ENCODE measurements at regions not wholly inside any gene's neighbourhood (a gene's known extent, or its start where the extent isn't known, plus 50 kb on each side); places are given as distances from the start of the nearest gene placed in this dataset.

DNA sequence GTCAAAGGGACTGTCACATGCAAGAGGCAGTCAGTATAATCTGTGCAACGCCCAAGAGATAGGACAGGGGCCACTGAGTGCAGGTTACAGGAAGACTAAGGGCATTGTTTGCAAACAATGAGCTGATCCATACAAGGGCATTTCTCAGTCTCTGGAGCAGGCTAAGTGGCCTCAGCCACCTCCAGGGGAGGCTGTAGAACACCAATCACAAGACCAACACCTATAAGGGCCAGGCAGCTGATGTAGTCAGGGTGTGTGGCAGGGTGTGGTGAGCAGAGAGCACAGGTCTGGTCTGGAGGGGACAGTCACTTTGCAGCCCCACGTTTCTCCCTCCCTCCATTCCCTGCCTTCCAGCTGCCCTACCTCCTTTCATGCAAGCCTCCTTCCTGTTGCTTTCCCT is 83.2 kb upstream of the ADRA1B start:
- DNase-seq = no peak

DNA sequence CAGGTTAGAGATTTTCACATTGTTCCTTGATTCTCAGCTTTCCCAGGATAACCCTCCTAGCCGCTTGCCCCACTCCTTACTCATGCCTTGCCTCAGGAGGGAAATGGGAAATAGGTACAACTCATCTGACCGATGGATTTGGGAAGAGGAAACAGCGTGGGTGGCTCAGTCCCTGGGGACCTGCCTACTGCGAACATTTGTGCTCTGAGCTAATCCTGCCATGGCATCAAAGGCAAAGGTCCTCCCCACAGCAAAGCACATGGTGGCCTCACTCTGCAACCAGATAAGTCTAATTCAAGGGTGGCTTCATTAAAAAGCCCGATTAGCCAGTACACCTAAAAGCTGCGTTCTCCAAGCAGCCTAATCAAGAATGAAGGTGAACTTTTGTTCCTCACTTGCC is 82.4 kb upstream of the ADRA1B start:
- no peak for DNase-seq

DNA sequence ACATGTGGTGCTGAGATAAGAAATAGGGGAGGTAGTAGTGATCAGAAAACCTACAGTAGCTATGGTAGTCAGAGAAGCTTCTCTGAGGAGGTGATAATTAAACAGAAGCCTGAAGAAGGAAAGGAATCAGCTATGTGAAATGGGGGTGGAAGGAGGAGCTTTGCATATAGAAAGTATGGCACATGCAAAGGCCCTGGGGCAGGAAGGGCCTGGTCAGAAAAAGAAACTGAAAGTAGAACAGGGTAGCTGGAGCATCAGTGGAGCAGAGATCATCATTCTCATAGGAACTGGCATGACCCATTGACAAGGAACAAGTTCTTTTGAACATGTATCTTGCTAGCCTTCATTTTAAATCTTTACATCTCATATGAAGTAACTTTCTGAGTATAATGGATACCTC is 80.7 kb upstream of the ADRA1B start:
- no peak for DNase-seq

DNA sequence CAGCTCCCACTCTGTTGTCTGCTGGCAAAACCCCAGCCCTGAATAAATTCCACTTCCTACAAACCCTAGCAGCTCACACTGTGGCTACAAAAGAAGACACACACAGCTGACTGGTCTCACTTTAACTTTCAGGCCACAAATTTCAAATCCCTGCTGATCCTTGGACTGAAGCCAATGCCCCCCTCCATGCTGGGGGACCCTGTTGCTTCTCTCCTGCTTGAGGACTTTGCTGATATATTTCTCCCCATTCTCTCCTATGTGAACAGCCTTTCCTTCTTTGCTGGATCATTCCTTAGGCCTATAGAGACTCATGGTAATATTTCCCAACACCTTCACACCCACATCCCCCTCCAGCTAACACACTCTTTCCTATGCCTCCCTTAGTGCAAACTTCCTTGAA is 79.6 kb upstream of the ADRA1B start:
- no peak for DNase-seq

DNA sequence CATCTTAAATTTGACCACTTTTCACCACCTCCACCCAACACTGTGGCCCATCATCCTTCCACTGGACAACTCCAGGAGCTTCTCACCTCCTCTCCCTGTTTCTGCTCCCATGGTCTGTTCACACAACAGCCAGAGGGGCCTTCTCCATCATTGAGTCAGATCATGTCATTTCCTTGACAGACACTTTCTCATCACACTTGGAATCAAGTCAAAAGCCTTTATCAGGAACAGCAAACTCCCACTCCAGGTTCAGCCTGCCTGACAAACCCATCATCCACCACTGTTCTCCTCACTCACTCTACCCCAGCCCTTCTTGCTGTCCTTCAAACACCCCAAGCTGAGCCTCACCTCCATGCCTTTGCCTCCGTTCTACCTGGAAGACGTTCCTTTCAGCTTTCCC is 78.4 kb upstream of the ADRA1B start:
- no peak for DNase-seq

DNA sequence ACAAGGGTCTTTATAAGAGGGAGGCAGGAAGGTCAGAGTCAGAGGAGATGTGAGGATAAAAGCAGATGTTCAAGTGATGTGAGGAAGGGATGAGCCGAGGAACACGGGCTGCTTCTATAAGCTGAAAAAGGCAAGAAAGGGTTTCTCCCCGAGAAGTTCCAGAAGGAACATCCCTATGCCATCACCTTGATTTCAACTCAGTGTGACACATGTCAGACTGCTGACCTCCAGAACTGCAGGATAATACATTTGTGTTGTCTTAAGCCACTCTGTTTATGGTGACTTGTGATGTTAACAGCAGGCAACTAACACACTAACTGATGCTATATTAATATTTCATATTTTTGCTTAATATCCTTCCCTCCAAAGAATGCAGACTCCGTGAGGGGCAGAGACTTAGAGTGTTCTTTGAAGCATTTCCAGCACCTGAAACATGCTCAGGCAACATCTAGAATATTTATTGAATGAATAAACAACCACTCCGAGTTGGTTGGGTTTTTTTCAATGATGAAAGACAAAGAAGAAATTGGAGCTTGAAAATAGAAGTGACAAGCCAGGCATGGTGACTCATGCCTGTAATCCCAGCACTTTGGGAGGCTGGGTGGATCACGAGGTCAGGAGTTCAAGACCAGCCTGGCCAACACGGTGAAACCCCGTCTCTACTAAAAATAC is 77.6 kb upstream of the ADRA1B start:
- no peak for DNase-seq

DNA sequence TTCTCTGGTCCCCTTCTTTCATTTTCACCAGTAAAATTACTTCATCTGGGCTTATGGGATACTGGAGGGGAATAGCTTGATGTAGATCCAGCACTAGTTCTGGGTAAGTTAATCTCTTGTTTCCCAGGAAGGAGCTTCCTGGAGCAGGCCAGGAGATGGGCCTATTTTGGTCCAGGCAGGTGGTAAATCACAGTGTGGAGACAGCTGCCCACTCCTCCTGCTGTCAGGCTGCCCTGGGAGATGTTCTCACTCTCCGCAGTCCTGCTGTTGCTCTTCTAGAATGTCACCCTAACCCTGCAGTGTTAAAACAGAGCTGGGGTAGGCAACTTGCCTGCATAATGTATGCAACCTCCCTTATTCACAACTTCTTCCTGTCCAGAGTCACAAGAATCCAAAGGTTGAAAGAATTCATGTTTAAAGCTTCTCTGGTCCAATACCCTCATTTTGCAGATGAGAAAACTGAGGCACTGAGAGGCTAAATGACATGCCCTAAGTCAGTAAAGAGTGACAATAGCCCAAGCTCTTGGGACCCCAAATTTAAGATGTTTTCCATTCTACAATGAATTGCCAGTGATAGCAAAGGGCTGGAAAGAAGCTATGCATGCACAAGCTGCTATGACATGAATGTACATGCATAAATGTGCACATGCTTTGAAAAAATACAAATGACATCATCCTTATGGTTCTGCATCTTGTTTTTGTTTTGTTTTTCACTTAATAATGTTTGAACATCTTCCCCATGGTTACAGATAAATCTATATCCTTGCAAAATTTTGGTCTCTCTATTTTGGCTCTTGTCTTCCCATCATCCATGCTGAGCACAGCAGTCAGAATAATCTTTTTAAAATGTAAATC is 71.8 kb upstream of the ADRA1B start:
- no peak for DNase-seq

DNA sequence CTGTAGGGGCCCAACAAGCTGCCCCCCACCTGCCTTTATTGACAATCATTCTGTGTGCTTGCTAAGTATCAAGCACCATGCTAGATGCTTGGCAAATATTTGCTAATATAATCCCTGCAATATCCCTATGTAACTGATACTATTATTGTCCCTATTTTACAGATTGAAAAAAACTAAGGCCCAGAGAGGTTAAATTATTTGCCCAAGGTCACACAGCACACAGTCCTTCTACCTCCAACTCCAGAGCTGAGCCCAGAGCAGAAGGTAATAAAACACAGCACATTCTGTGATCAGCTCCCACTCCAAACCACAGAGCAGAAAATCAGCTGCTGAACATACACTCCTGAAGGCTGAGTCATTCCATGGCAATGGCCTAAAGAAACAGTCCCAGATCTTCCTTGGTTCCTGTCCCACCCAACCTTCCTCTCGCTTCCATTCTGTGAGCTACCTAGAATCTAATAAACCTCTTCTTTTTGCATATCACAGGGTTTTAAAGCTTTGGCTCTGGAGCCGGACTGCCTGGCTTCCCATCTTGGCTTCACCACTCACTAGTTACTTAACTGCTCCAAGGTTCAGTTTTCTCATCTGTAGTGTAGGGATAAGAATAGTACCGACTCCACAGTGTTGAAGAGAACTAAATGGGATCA is 66.7 kb upstream of the ADRA1B start:
- DNase-seq = no peak

DNA sequence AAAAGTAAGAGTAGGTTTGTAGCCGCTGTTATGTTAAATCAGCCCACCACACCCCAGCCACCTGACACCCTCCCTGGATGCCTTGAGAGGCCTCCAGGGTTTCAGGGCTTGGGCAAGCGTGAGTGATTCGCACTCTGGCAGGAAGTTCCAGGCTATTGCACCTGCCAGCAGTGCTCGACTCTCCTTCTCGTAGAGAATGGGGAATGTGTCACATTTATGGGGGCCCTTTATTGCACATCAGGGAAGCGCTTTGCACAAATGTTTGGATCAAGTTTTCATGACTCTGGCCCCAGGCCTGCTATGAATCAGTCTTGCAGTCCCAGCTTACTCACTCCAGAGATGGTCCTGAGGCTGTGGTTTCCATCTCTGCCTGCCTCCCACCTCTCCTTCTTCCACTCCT is 66.1 kb upstream of the ADRA1B start:
- no peak for DNase-seq

DNA sequence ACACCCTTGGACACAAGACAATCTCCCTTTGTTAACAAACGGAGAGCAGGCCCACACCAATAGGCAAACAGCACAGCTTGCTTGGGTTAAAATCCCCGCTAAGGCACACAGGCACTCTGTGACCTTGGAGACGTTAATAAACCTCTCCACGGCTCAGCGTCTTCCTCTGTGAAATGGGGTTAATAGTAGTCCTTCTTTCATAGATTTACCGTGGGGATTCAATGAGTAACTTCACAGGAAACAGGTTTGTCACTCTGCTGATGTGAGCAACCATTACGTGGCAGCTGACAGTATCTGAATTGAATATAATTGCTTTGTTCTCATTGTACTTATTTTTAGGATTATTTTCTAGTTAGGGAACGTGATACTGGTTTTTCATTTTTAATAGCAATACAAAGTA is 65.2 kb upstream of the ADRA1B start:
- no peak for DNase-seq

DNA sequence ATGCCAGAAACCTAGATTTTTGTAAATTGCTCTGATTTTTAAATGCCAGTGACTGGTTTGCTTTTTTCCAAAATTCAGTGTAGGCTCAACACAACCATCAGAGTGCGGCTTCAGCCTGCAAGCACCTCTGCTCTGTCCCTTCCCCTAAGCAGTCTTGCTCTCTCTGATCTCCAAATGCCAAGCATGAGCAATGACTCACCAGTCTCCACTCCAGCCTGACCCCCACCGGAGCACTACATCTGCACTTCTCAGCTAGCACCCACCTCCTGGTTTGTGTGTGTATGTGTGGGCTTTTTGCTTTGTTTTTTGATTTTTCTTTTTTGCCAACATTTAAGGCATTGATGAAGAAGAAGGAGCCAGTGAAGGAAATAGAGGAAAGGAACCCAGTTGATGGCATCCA is 61.4 kb upstream of the ADRA1B start:
- no peak for DNase-seq

DNA sequence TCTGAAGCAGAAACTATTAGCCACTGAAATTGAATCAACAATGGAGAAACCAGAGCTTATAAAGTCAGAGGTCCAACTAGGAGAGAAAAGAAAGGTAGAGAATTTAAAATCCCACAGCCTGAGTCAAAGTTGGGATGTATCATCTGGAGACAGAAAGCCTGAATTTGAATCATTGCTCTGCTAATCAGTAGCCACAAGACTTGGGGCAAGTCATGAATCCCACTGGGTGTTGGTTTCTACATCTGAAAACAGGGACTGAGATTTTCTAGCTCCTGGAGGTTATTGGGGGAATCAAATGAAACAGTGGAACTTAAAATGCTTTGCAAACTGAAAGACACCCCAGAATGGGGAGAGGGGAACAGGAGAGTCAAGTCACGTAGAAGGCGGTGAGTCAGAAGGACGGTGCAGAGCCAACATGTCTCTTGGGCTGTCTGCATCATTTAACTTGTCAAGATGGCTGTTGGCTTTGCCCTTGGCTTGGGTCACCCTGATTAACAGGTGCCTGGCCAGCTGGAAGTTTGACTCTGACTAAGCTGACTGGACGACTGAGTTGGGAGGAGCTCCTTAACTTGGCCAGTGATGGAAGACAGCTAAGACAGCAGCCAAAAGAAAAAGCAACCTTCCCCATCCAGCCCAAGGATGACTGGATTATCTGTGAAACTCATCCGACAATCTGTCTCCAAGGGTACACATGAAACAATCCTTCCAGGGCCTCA is 60.6 kb upstream of the ADRA1B start:
- no peak for DNase-seq

DNA sequence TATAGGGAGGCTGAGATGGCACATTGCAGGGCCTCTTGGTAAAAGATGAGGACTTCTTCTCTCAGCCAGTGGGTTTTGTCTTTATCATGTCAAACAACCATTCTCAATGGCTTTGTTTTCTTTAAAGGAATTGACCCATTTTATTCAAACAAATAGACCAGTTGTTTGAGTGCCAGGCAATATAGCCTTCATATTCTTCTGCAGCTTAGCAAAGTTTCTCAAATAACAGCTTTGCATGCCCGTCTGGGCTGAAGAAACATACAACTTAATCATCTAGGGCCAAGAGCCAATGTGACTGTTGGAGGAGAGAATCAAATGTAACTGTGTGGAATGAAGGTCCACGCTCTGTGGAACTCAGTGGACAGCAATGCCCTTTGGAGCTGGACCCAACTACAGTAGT is 57.4 kb upstream of the ADRA1B start:
- DNase-seq = no peak

DNA sequence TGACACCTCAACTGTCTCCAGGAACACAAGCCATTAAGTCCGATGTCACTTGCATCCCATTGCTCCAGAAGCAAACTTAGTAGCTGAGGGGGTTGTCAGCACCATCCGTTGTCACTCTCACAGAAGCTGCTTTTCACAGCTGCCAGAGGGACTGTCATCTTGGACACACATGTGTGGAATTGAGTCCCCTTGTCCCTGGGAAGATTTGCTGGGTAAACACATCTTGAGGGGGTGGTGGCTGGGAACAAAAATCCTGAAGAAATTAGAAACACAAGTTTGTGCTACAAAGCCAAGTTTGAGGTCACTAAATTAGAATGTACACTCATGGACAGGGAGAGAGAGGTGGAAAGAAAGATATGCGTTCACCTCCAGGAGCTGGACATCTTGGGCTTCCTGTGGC is 55.2 kb upstream of the ADRA1B start:
- DNase-seq = no peak

DNA sequence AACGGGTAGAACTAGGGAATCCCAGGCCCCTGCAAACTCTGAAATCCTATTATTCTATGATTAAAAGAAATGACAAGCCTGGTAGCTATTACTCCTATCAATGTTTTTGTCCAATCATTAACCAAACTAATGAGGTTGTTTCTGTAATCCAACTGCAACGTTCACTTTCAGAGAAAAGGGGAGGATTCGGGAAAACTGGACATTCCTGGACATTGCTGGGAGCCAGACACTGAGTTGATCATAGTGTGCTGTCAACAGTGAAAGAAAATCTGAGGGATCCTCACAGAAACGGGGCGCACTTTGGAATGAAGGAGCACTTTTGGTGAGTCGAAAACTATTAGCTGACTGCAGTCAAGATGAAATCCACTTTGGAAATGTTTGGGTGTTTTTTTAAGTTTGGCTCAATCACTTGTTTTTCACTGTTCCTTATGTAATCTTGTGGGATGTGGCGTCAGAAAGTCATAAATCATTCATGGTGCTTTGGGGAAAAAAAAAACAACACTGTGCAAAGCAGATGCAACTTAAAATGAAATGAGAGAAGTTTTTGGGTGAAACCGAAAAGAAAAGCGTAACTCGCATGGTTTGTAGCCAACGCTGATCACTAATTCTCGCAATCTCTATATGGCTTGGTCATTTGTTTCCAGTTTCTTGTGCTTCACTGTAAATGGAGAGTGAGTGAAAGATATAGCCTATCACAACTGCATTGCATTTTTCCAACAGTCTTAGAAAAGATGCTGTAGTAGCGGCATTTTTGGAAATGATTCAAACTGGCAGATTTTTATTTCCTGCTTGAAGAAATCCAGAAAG is 51.2 kb upstream of the ADRA1B start:
- no peak for DNase-seq

DNA sequence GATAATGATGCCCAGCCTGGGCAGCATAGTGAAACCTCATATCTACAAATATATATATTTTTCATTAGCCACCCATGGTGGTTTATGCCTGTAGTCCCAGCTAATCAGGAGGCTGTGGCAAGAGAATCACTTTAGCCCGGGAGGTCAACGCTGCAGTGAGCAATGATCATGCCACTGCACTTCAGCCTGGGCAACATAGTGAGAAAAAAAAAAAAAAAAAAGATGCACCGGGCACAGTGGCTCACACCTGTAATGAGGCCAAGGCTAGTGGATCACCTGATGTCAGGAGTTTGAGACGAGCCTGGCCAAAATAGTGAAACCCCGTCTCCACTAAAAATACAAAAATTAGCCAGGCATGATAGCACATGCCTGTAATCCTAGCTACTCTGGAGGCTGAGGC is 50.2 kb upstream of the ADRA1B start:
- no peak for DNase-seq
